Neural cell (in vitro differentiated cells): ENCODE measurements at regions not wholly inside any gene's neighbourhood (a gene's known extent, or its start where the extent isn't known, plus 50 kb on each side); places are given as distances from the start of the nearest gene placed in this dataset.

ENCODE experiments used
- H2AFZ ChIP-seq: fragments of 200-600, 300-800 bp; sonication (generic), shearing (Covaris generic); 2 replicates; pipeline ENCODE4 v1.6.0; 2014; ENCODE audit warnings: low read depth, mild to moderate bottlenecking, antibody characterized with exemption, low read length, moderate library complexity
- H3F3A ChIP-seq: fragments of 200-600 bp; shearing (Covaris generic); 2 replicates; pipeline ENCODE4 v1.6.1; 2016; ENCODE audit warnings: mild to moderate bottlenecking, moderate library complexity, mixed read lengths, antibody characterized with exemption, low read length; ENCODE audit not compliant: insufficient read depth, poor library complexity, severe bottlenecking
- H3K27ac ChIP-seq: fragments of 200-600, 300-800 bp; sonication (generic), shearing (Covaris generic); 2 replicates; pipeline ENCODE4 v1.5.1; 2014; ENCODE audit warnings: mild to moderate bottlenecking, low read length, moderate library complexity
- H3K27me3 ChIP-seq: fragments of 300-800, 200-600 bp; sonication (generic), shearing (Covaris generic); 2 replicates; pipeline ENCODE4 v1.6.0; 2014; ENCODE audit warnings: mild to moderate bottlenecking, low read depth, low read length, moderate library complexity; ENCODE audit not compliant: insufficient read depth
- H3K36me3 ChIP-seq: fragments of 300-800, 200-600 bp; sonication (generic), shearing (Covaris generic); 2 replicates; pipeline ENCODE4 v1.5.1; 2014; ENCODE audit warnings: mild to moderate bottlenecking, antibody characterized with exemption, low read length, moderate library complexity; ENCODE audit not compliant: insufficient read depth
- H3K4me2 ChIP-seq: fragments of 300-800, 200-600 bp; sonication (generic), shearing (Covaris generic); 2 replicates; pipeline ENCODE4 v1.6.0; 2014; ENCODE audit warnings: mild to moderate bottlenecking, low read length
- H3K4me3 ChIP-seq: fragments of 300-800, 200-600 bp; sonication (generic), shearing (Covaris generic); 2 replicates; pipeline ENCODE4 v1.5.1; 2014; ENCODE audit warnings: mild to moderate bottlenecking, low read length, moderate library complexity
- H3K79me2 ChIP-seq: fragments of 200-600 bp; shearing (Covaris generic); replicated peaks from 2 replicates; pipeline ENCODE4 v1.6.0; 2014; ENCODE audit warnings: mild to moderate bottlenecking, low read length, moderate library complexity; ENCODE audit not compliant: insufficient read depth
- H3K9ac ChIP-seq: fragments of 300-800, 200-600 bp; sonication (generic), shearing (Covaris generic); 2 replicates; pipeline ENCODE4 v1.6.1; 2016; ENCODE audit warnings: mild to moderate bottlenecking, low read length, mixed read lengths
- H3K9me2 ChIP-seq: fragments of 200-600 bp; shearing (Covaris generic); 2 replicates; pipeline ENCODE4 v1.6.1; 2016; ENCODE audit warnings: mild to moderate bottlenecking, low read length, mixed read lengths; ENCODE audit not compliant: insufficient read depth
- H3K9me3 ChIP-seq: fragments of 200-600, 300-800 bp; sonication (generic), shearing (Covaris generic); 2 replicates; pipeline ENCODE4 v1.6.1; 2016; ENCODE audit warnings: mild to moderate bottlenecking, mixed run types, low read length, moderate library complexity, mixed read lengths
- H4K20me1 ChIP-seq: fragments of 200-600 bp; shearing (Covaris generic); 2 replicates; pipeline ENCODE4 v1.6.1; 2016; ENCODE audit warnings: mild to moderate bottlenecking, mixed run types; ENCODE audit not compliant: insufficient read depth
- CTCF ChIP-seq: fragments of 450-650 bp; IDR thresholded peaks from 2 replicates; pipeline ENCODE4 v1.5.1; 2014; ENCODE audit warnings: antibody characterized with exemption, mild to moderate bottlenecking, moderate library complexity; ENCODE audit not compliant: poor library complexity, severe bottlenecking
- EP300 ChIP-seq: fragments of 450-650 bp; conservative IDR thresholded peaks from 2 replicates; pipeline ENCODE4 v1.6.1; 2014; ENCODE audit warnings: antibody characterized with exemption, mild to moderate bottlenecking, moderate library complexity; ENCODE audit not compliant: poor library complexity, severe bottlenecking
- EZH2 ChIP-seq: fragments of 200-600, 300-800 bp; shearing (Covaris generic), sonication (generic); IDR thresholded peaks from 2 replicates; pipeline ENCODE4 v1.6.1; 2014; ENCODE audit warnings: antibody characterized with exemption, low read length, borderline replicate concordance, mild to moderate bottlenecking; ENCODE audit not compliant: insufficient read depth, poor library complexity, severe bottlenecking
- MXI1 ChIP-seq: fragments of 450-650 bp; conservative IDR thresholded peaks from 2 replicates; pipeline ENCODE4 v1.6.1; 2014; ENCODE audit warnings: antibody characterized with exemption, mild to moderate bottlenecking; ENCODE audit not compliant: poor library complexity, severe bottlenecking
- POLR2AphosphoS5 ChIP-seq: IDR thresholded peaks from 2 replicates; pipeline ENCODE4 v1.6.1; 2012
- RAD21 ChIP-seq: fragments of 450-650 bp; conservative IDR thresholded peaks from 2 replicates; pipeline ENCODE4 v1.6.1; 2014; ENCODE audit warnings: antibody characterized with exemption, mild to moderate bottlenecking, moderate library complexity
- REST ChIP-seq: IDR thresholded peaks from 2 replicates; pipeline ENCODE4 v1.6.1; 2012; ENCODE audit warnings: borderline replicate concordance
- SMC3 ChIP-seq: fragments of 450-650 bp; conservative IDR thresholded peaks from 2 replicates; pipeline ENCODE4 v1.6.1; 2014; ENCODE audit warnings: antibody characterized with exemption, mild to moderate bottlenecking, moderate library complexity; ENCODE audit not compliant: poor library complexity
- TAF1 ChIP-seq: IDR thresholded peaks from 2 replicates; pipeline ENCODE4 v1.6.1; 2012; ENCODE audit warnings: low read depth

- TF ChIP-seq EZH2 (no peak), RAD21 (no peak), REST (no peak), TAF1 (no peak)
- H3K79me2 ChIP-seq, result no peaks in the 10 kb centered on the region
- H3K9ac ChIP-seq, result no peak overlapping the region
- no peaks in the 10 kb centered on the region for H3K9me3 ChIP-seq
- no peaks in the 10 kb centered on the region for H3K27me3 ChIP-seq
- no peak overlapping the region for H3K27ac ChIP-seq
- H3K36me3 ChIP-seq, result no peaks in the 10 kb centered on the region
- H3K9me2 ChIP-seq, result no peaks in the 10 kb centered on the region
- H3K4me2 ChIP-seq, result no peak overlapping the region
- H3K4me3 ChIP-seq, result no peak overlapping the region
- no peaks in the 10 kb centered on the region for H4K20me1 ChIP-seq
- H2AFZ ChIP-seq, result no peak overlapping the region
- H3F3A ChIP-seq, result no peaks in the 10 kb centered on the region
Measured at GRCh38 chr9:117636681-117637080, 67.5 kb upstream of the TLR4 start.

- Histone ChIP-seq H3K9me3 (peaks cover 3% of the 10 kb centered on the region), H3K79me2 (no peaks in the 10 kb centered on the region), H3K27me3 (no peaks in the 10 kb centered on the region), H3K9me2 (no peaks in the 10 kb centered on the region), H4K20me1 (no peaks in the 10 kb centered on the region), H3F3A (no peaks in the 10 kb centered on the region), H3K9ac (no peak overlapping the region), H3K27ac (no peak overlapping the region), H3K4me2 (no peak overlapping the region), H3K36me3 (no peaks in the 10 kb centered on the region), H2AFZ (no peak overlapping the region), H3K4me3 (no peak overlapping the region)
- no peak for TF ChIP-seq TAF1
- no peak for TF ChIP-seq RAD21
- no peak for TF ChIP-seq EZH2
- TF ChIP-seq REST, result no peak
- no peak for TF ChIP-seq CTCF
- no peak for TF ChIP-seq MXI1
- no peak for TF ChIP-seq SMC3
- no peak for TF ChIP-seq EP300
- TF ChIP-seq POLR2AphosphoS5, result no peak
Measured at GRCh38 chr9:117625154-117625553, 79.0 kb upstream of the TLR4 start.
